Sigmoid colon (tissue), 4 donors: ENCODE measurements at regions not wholly inside any gene's neighbourhood (a gene's known extent, or its start where the extent isn't known, plus 50 kb on each side); places are given as distances from the start of the nearest gene placed in this dataset.

Experiments used
- POLR2A ChIP-seq, 2 donors: fragments of 450-650 bp; IDR thresholded peaks; one replicate each; pipeline ENCODE4 v1.6.1; 2016; ENCODE audit warnings: antibody characterized with exemption in 2 of 2, mild to moderate bottlenecking in 2 of 2, moderate library complexity in 2 of 2
- POLR2AphosphoS5 ChIP-seq, 4 donors: sonication (generic); formaldehyde crosslinking; IDR thresholded peaks; one replicate each; pipeline ENCODE4 v1.6.1; 2017; ENCODE audit warnings: antibody characterized with exemption in 4 of 4
- TF ChIP-seq, protein P1 (sequence below), 4 experiments: fragments of 450-650 bp in 3 of 4; fragments of 200-600 bp in 1 of 4; IDR thresholded peaks; one replicate each; pipeline ENCODE4 v1.5.1; 2016 to 2019; ENCODE audit warnings: antibody characterized with exemption in 4 of 4, mild to moderate bottlenecking in 3 of 4, moderate library complexity in 2 of 4

GRCh38 chr4:33369446-33369845, 2649.3 kb downstream of the PCDH7 start:
- TF ChIP-seq, protein P1, sequence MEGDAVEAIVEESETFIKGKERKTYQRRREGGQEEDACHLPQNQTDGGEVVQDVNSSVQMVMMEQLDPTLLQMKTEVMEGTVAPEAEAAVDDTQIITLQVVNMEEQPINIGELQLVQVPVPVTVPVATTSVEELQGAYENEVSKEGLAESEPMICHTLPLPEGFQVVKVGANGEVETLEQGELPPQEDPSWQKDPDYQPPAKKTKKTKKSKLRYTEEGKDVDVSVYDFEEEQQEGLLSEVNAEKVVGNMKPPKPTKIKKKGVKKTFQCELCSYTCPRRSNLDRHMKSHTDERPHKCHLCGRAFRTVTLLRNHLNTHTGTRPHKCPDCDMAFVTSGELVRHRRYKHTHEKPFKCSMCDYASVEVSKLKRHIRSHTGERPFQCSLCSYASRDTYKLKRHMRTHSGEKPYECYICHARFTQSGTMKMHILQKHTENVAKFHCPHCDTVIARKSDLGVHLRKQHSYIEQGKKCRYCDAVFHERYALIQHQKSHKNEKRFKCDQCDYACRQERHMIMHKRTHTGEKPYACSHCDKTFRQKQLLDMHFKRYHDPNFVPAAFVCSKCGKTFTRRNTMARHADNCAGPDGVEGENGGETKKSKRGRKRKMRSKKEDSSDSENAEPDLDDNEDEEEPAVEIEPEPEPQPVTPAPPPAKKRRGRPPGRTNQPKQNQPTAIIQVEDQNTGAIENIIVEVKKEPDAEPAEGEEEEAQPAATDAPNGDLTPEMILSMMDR (IDR thresholded peaks at IDR 0.05): no peak
- TF ChIP-seq POLR2A (IDR thresholded peaks at IDR 0.05) (no peak), POLR2AphosphoS5 (IDR thresholded peaks at IDR 0.05) (no peak)
